Chondrocyte (in vitro differentiated cells): ENCODE measurements at regions not wholly inside any gene's neighbourhood (a gene's known extent, or its start where the extent isn't known, plus 50 kb on each side); places are given as distances from the start of the nearest gene placed in this dataset.

ENCODE experiments used
- DNase-seq: peaks from one replicate; pipeline ENCODE4 v3.0.0; 2021; ENCODE audit warnings: mixed read lengths, low spot score
- H3K27ac Mint-ChIP-seq: one replicate; pipeline ENCODE4 v1.8.0; 2021; ENCODE audit warnings: mild to moderate bottlenecking, moderate library complexity, mixed read lengths; ENCODE audit not compliant: unreplicated experiment
- H3K27me3 Mint-ChIP-seq: 2 replicates; pipeline ENCODE4 v1.8.0; 2021; ENCODE audit warnings: low read depth, mixed read lengths
- H3K36me3 Mint-ChIP-seq: 2 replicates; pipeline ENCODE4 v1.8.0; 2021; ENCODE audit warnings: low read depth, mixed read lengths
- H3K4me1 Mint-ChIP-seq: 2 replicates; pipeline ENCODE4 v1.8.0; 2021; ENCODE audit warnings: low read depth, mild to moderate bottlenecking, mixed read lengths
- H3K4me3 Mint-ChIP-seq: one replicate; pipeline ENCODE4 v1.8.0; 2021; ENCODE audit warnings: mild to moderate bottlenecking, moderate library complexity, mixed read lengths; ENCODE audit not compliant: unreplicated experiment
- H3K9me3 Mint-ChIP-seq: 2 replicates; pipeline ENCODE4 v1.8.0; 2021; ENCODE audit warnings: low read depth, mixed read lengths
- TF ChIP-seq, protein P1 (sequence below): fragments of 200-600 bp; sonication (generic); IDR thresholded peaks from 2 replicates; pipeline ENCODE4 v1.5.0; 2021; ENCODE audit warnings: antibody characterized with exemption, mild to moderate bottlenecking, moderate library complexity

DNA sequence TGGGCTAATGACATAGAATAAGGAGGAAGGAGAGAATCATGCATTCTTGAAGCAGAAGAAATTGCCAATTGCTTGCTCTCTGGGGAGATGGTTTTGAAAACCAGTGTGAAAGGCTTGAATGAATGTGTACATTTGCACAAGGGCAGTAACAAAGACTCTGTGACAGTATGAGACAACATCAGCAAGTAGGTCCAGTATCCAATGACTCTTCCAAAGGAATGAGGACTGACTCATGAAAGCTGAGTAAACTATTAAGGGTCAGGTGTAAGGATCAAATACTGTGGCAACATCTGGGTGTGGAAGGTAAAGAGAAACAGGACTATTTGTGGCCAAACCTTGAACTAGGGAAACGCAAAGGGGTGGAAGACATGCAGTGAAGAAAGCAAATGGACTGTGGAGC lies 886.0 kb upstream of the CHAC2 start:
- H3K4me1 Mint-ChIP-seq: no peaks in the 10 kb centered on the region
- H3K27me3 Mint-ChIP-seq: peaks cover 8% of the 10 kb centered on the region
- no peaks in the 10 kb centered on the region for H3K36me3 Mint-ChIP-seq
- no peak for DNase-seq
- no peaks in the 10 kb centered on the region for H3K9me3 Mint-ChIP-seq
- H3K27ac Mint-ChIP-seq: no peak overlapping the region
- no peak overlapping the region for H3K4me3 Mint-ChIP-seq
- TF ChIP-seq, protein P1, sequence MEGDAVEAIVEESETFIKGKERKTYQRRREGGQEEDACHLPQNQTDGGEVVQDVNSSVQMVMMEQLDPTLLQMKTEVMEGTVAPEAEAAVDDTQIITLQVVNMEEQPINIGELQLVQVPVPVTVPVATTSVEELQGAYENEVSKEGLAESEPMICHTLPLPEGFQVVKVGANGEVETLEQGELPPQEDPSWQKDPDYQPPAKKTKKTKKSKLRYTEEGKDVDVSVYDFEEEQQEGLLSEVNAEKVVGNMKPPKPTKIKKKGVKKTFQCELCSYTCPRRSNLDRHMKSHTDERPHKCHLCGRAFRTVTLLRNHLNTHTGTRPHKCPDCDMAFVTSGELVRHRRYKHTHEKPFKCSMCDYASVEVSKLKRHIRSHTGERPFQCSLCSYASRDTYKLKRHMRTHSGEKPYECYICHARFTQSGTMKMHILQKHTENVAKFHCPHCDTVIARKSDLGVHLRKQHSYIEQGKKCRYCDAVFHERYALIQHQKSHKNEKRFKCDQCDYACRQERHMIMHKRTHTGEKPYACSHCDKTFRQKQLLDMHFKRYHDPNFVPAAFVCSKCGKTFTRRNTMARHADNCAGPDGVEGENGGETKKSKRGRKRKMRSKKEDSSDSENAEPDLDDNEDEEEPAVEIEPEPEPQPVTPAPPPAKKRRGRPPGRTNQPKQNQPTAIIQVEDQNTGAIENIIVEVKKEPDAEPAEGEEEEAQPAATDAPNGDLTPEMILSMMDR: no peak

DNA sequence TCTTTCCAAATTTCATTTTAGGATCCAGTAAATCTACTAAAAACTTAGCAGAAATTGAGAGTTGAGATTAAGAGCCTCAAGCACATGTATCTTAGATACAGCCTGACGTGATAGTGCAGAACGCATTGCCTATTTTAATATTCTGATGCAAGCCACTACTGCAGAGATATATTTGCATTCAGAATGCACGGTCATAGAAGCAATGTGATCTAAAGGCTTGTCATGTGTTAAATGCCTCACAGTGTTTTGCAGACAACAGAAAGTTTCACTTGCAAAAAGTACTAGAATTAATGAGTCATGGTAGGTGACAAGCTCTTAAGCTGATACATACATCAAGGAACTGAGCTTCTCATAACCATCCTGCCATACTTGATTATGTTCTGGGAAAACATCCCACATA lies 886.7 kb upstream of the CHAC2 start:
- DNase-seq: no peak
- TF ChIP-seq, protein P1: no peak
- no peaks in the 10 kb centered on the region for H3K36me3 Mint-ChIP-seq
- H3K4me3 Mint-ChIP-seq: no peak overlapping the region
- H3K27ac Mint-ChIP-seq: no peak overlapping the region
- no peaks in the 10 kb centered on the region for H3K9me3 Mint-ChIP-seq
- H3K27me3 Mint-ChIP-seq: peaks cover 14% of the 10 kb centered on the region
- no peaks in the 10 kb centered on the region for H3K4me1 Mint-ChIP-seq

DNA sequence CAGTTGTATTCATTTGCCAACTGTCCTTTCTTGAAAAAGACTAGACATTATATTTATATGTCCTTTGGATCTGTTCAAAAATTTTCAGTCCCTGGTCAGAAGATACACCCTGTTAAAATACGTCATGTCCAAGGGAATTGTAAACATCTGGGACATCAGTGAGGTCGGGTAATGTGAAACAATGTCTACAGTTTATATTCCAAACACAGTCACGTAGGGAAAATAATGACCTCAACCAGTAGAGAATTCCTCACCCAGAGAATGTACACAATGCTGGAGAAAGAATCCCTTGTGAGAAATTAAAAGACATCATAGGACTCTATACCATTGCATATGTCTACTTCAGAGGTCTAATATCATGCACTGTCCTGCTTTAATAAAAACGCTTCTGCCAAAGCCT lies 888.0 kb upstream of the CHAC2 start:
- TF ChIP-seq, protein P1: no peak
- Mint-ChIP-seq H3K4me1 (no peaks in the 10 kb centered on the region), H3K4me3 (no peak overlapping the region), H3K36me3 (no peaks in the 10 kb centered on the region), H3K9me3 (no peaks in the 10 kb centered on the region), H3K27me3 (peaks cover 14% of the 10 kb centered on the region), H3K27ac (no peak overlapping the region)
- no peak for DNase-seq

DNA sequence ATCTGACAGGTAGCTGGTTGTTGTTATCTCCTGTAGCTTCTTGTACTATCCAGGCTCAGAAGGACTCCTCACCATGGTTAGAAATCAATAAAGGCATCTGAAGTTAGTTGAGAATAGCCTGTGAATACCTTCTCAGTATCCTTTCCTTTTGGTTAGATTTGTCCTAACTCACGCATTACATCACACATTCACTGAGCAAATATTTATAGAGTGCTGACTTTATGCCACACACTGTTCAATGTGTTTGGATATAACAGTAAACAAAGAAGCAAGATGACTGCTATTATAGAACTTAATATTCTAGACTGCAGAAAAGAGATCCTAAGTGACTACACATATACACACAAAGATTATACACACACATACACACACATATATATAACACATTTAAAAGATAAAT lies 889.9 kb upstream of the CHAC2 start:
- Mint-ChIP-seq H3K4me3 (no peak overlapping the region), H3K9me3 (no peaks in the 10 kb centered on the region), H3K4me1 (no peaks in the 10 kb centered on the region), H3K27ac (no peak overlapping the region), H3K27me3 (peaks cover 14% of the 10 kb centered on the region), H3K36me3 (no peaks in the 10 kb centered on the region)
- DNase-seq: no peak
- TF ChIP-seq, protein P1: no peak

DNA sequence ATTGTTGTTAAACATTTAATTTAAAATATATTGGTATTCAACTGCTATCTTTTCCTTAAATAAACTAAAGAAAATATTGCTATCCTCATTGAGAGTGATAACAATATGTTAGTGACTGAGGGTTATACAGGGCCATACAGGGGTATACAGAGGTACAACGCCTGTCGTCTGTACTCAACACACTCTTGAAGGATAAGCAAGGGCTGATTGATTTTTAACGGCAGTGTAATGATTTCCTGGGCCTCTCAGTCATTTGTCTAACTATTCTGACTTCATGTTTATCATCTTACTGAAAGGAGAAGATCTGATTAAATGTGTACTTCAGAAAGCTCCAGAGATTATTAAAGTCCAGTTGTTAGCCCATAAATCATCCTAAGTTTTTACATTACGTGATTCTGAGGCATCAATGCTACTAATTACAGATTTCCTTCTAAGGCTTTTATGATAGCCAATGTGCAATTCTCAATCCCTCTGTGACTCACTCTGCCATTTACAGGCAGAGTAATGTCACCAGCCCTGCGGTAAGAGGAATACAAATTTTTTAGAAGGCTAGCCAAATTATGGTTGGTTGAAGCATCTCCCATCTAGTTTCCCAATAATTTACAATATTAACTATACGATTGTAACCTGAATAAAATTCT lies 893.0 kb upstream of the CHAC2 start:
- Mint-ChIP-seq H3K27ac (no peak overlapping the region), H3K4me1 (no peaks in the 10 kb centered on the region), H3K4me3 (no peak overlapping the region), H3K27me3 (peaks cover 14% of the 10 kb centered on the region), H3K36me3 (no peaks in the 10 kb centered on the region), H3K9me3 (no peaks in the 10 kb centered on the region)
- DNase-seq: no peak
- TF ChIP-seq, protein P1: no peak
